Thyroid gland (tissue), 4 donors: ENCODE measurements at regions not wholly inside any gene's neighbourhood (a gene's known extent, or its start where the extent isn't known, plus 50 kb on each side); places are given as distances from the start of the nearest gene placed in this dataset.

ENCODE experiments used
- CTCF ChIP-seq, 6 experiments: fragments of 200-600 bp in 3 of 6; fragments of 450-650 bp in 3 of 6; sonication (generic) in 3 of 6; IDR thresholded peaks; one replicate each; pipeline ENCODE4 v1.5.1; 2016 to 2019; ENCODE audit warnings: antibody characterized with exemption in 6 of 6, mild to moderate bottlenecking in 2 of 6, inconsistent platforms in 1 of 6, moderate library complexity in 1 of 6
- POLR2A ChIP-seq, 2 donors: fragments of 450-650 bp; IDR thresholded peaks; one replicate each; pipeline ENCODE4 v1.6.1; 2017; ENCODE audit warnings: antibody characterized with exemption in 2 of 2, mild to moderate bottlenecking in 2 of 2, moderate library complexity in 1 of 2

DNA sequence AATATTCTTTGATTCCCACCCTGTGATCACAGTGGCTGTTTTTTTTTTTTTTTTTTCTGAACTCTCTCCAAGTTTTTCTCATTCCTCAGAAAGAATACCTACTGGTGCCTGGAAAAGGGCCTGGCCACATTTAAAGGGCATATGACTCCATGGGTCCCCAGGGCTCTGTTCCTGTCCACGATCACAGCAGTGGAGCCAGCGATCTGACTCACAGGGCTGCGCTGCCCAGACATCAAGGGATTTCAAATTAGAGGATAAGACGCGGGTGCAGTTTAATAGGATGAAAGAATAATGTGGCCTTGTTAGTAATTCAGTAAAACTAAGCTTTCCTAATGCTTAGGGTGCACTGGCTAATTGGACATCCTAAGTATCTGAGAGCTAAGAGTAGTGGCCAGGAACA, 175.1 kb upstream of the MSX2 start:
- no peak for TF ChIP-seq CTCF (IDR thresholded peaks at IDR 0.05)
- TF ChIP-seq POLR2A (IDR thresholded peaks at IDR 0.05), result no peak
